Hematopoietic multipotent progenitor cell (in vitro differentiated cells): ENCODE measurements at regions not wholly inside any gene's neighbourhood (a gene's known extent, or its start where the extent isn't known, plus 50 kb on each side); places are given as distances from the start of the nearest gene placed in this dataset.
A peak's percentile ranks its signal among the peaks of the same experiment; 100 is the strongest.

Source experiments
- DNase-seq, 3 donors: peaks; one replicate each; pipeline ENCODE4 v3.0.0-alpha.2; 2011 to 2015; ENCODE audit warnings: low read depth in 2 of 3, low spot score in 2 of 3

- DNase-seq: no peak
These were observed 131.9 kb upstream of the GPRIN3 start for GRCh38 chr4:89439533-89439932.

DNA sequence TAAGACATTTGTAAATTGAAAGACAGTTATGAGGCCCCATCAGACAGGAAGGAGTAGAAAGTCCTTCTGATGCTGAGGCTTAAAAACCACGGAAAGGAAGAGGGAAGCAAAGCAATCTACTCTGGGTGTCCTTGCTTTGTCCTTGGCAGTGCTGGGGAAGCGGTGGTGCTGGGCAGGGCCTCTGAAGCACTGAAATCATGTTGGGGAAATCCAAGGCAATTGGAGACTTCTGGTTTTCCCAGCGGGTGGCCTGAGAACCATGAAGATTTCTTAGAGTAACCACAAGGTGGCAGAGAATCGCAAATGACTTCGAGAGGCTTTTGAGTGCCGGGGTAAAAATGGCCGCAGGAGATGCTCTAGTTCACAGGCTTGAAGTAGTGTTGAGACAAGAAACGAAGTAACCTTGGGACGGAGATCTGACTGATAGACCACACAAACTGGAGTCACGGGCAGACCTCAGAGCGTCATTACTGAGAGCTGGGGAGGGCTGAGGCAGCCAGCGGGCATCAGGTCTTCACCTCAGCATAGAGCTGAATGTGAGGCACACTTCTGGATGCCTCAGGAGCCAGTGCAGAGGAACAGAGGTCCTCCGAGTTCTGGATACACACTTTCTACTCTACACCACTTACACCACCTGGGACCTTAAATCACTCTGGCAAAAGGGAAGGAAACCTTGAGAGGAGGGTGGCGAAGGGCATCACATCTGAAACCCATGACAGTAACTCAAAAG lies 130.7 kb upstream of the GPRIN3 start:
- DNase-seq: peak; percentile 29 to 73 (median 55)

GRCh38 chr4:89434364-89434988 lies 126.9 kb upstream of the GPRIN3 start:
- DNase-seq: peak; percentile 19 to 68 (median 32)

- no peak for DNase-seq
These were observed 120.2 kb upstream of the GPRIN3 start for GRCh38 chr4:89427782-89428181.

GRCh38 chr4:89425023-89425422 lies 117.4 kb upstream of the GPRIN3 start:
- no peak for DNase-seq

- DNase-seq: no peak
These were observed 114.9 kb upstream of the GPRIN3 start for GRCh38 chr4:89422441-89422990.

DNA sequence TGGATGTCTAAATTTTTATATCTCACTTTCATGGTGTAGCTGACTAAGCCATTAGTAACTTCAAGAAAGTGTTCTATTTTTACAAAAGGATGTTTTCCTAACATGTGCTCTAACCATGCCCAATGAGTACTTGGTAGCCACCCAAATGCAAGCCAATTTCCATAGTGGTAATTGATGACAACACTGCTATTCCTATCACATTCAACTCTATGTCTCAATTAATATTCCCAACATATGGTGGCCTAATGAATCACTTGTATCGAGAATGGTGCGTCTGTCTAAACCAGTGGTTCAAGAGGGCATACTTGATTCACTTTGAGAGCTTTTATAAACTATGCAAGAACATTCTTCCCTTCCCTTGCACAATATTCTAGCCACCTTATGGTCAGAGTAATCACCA lies 112.9 kb upstream of the GPRIN3 start:
- DNase-seq: no peak

DNA sequence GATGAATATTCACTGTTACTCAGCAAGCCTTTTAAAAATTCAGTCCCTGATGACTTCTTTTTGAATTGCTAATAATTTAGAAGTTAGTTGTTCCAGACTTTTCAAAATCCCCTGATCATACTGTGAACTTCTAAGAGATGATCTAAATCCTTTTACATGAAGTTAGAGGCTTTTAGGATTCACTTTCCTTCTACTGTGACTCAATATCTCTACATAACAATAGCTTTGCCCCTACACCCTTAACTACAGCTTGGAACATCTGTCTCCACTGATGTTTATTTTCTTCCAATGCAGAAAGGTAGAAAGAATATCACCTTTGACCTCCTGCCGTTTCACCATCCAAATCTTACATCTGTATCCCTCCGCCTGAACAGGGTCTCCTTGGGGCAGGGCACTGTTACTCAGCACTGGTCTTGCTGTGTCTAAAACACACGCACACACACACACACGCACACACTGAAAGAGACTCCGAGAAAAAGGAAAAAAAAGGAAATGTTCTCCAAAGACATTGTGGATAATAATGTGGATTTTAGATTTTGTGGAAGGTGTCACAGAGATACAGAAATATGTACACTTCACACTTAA lies 111.6 kb upstream of the GPRIN3 start:
- DNase-seq: no peak

DNA sequence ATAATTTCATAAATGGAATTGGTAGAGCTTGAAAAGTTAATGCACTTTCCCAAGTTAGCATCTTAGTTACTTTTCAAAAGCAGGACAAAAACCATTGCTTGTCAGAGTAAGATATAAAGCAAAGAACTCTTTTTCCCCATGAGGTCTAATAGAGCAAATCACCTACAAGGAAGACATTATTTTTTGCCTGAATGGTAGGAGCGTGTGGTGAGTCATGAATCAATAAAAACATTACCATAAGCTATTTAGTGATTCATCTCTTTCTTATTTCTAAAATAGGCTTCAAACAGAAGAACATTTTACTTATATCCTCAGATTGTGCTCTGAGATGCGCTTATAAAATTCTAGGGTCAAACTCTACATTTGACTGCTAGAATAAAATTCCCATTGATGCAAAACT lies 109.4 kb upstream of the GPRIN3 start:
- DNase-seq: no peak

DNA sequence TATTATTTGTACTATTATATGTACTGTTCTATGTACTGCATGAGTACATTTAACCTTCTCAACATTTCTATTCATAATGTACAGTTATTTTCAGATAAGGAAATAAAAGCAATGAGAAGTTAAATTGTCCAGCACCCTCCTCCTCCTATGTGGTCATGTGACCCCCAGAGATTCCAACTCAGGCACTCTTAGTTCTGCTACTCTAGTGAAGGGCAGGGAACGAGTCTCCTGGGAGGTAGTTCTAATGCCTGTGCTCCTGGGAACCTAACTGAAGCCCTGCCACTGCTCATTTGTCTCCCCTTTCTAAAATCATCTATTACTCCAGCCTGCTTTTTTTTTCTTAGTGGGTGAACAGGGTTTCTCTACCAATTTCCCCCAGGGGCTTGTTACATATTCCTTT lies 105.9 kb upstream of the GPRIN3 start:
- no peak for DNase-seq

- DNase-seq: no peak
These were observed 104.1 kb upstream of the GPRIN3 start for GRCh38 chr4:89411539-89412309.

DNA sequence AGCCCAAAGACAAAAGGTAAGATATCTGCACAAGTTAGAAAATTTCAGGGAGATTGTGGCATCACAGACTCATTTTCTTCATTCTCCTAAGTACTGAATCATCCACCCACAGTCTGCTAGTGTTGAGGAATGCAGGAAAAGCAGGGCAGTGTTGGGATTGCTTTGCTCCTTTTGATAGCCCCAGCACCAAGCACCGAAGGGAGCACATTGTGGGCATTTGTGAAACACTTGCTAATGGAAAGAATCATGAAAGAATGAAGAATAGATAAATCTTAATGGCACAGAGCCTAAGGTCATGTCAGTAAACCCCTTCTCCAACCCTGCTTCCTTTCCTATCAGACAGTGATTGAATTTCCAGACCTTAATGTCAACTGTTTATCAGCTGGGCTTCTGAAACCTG lies 103.1 kb upstream of the GPRIN3 start:
- no peak for DNase-seq

DNA sequence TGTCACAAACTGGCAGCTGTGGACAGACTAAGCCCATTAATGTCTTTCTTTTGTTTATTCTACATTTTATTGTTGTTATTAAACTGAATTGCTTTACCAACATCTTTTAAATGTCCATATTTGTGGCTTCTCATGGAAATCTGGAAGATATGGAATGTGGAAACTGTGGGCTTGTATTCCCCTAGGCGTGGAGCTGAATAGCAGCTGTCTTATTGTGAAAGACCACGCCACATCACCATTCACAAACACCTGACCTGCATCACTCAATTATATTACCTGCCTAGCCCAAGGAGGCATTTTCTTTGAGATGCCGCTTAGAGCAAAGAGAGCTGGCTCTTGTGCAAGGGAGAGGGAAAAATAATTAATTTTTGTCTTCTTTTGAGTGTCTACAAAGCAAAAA lies 96.9 kb upstream of the GPRIN3 start:
- no peak for DNase-seq

DNA sequence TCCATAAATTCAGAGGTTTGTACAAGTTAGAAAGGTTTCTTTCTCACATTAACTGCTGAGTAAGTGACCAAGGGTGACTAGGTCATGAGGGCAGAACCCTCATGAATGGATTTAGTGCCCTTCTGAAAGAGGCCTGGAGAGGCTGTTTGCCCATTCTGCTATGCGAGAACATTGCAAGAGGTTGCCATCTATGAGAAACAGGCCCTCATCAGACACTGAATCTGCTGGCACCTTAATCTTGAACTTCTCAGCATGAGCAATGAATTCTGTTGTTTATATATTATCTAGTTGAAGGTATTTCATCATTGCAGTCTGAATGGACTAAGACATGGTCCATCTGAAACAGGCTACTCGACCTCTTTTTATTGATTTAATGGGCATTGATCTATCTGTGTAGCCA lies 96.2 kb upstream of the GPRIN3 start:
- no peak for DNase-seq

- no peak for DNase-seq
These were observed 92.9 kb upstream of the GPRIN3 start for GRCh38 chr4:89400287-89401035.

DNA sequence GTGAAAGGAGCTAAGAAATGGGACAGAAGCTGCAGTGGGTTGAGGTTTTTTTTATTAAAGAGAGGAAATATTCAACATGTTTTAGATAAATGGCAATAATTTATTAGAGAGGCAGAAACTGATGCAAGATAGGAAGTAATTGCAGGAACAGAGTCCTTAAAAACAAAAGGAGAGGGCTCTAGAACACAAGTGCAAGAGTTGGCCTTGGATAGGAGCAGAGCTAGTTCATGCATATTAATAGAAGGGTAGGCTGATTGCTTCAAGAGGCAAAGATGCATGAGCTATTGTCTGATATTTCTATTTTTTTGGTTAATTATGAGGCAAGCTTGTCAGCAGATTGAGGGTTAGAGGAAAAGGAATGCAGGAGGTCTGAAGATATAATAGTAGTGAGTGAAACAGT lies 91.0 kb upstream of the GPRIN3 start:
- DNase-seq: no peak

GRCh38 chr4:89398146-89398545 lies 90.5 kb upstream of the GPRIN3 start:
- DNase-seq: no peak

DNA sequence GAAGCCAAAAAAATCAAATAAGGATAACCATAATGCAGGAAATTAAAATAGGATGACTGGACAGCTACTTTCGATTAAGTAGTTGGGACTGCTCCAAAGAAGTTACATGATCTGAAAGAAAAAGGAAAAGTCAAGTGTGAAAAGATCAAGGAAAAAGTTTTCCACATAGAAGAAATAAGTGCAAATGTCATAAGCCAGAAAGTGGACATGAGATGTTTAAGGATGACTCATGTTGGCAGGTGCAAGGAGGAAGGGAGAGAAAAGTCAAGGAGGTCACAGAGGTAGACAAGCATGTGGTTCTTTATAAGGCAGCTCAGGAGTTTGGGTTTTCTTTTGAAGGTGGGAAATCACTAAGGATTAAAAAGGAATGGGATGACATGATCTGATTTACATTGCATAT lies 89.8 kb upstream of the GPRIN3 start:
- no peak for DNase-seq

DNA sequence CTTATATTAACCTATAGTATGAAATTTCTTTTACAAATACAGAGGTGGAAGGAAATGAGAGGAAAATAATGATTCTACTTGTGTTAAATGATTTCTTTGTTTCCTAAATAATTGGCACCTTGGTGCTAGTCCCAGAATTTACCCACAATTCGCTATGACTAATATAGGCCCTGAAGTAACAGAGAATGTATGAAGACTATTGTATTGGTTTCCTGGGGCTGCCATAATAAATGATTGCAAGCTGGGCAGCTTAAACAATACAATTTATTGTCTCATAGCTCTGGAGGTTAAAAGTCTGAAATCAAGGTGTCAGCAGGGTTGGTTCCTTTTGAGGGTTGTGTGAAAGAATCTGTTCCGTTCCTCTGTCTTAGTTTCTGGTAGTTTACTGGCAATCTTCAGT lies 74.8 kb upstream of the GPRIN3 start:
- no peak for DNase-seq

GRCh38 chr4:89380980-89381379 lies 73.4 kb upstream of the GPRIN3 start:
- DNase-seq: no peak
